AG10803 (cell line): ENCODE measurements at regions not wholly inside any gene's neighbourhood (a gene's known extent, or its start where the extent isn't known, plus 50 kb on each side); places are given as distances from the start of the nearest gene placed in this dataset.

Experiments
- DNase-seq: peaks from one replicate; pipeline ENCODE4 v3.0.0; 2010; ENCODE audit warnings: low read depth
- H3K4me3 ChIP-seq: 2 replicates; pipeline ENCODE4 v1.5.1; 2011; ENCODE audit warnings: mild to moderate bottlenecking, low read length, control low read depth
- CTCF ChIP-seq: conservative IDR thresholded peaks from 2 replicates; pipeline ENCODE4 v1.5.1; 2011; ENCODE audit warnings: mild to moderate bottlenecking, low read length, control low read depth, inconsistent platforms

- TF ChIP-seq CTCF: no peak
- DNase-seq: no peak
- no peak overlapping the region for H3K4me3 ChIP-seq
These were observed 113.7 kb downstream of the QPCT start for GRCh38 chr2:37458133-37458532.

DNA sequence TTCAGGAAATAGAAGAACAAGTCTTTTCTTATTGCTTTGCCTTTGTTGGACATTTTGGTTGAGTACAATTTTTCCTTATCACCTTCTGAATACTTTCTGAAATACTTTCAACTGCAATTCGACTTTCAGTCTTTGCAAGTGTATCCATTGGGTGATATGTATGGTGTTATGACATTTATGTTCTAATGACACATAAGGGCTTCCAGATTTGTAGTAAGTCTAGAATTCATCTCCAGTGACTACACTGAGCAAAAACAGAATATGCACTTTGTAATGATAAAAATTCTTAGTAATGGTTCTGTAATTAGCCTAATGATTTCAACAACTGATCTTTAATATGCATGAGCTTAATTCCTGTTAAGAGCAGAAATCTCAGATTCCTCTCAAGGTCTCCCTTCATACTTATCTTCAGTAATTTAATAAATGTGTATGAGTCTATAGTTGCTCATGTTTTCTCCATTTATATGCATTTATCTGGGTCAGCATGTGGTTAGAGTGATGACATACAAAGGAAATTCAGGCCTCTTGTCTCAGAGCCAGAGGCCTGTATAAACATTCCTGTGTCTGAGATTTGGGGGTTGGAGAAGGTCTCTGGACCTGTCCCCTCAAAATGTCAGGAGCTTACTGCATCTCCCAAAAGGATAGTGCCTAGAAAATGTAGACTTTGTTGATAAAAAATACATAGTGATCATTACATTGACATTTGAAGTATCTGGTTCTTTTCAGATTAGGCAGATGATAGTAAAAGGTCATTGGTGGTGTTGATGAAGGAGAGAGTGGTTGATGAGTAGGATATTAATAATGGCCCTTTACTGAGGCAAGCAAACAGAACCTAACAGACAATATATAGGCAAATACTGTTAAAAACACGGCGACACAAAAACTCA is 114.9 kb downstream of the QPCT start:
- no peak for TF ChIP-seq CTCF
- DNase-seq: peak; percentile 84
- no peak overlapping the region for H3K4me3 ChIP-seq

- no peak for DNase-seq
- TF ChIP-seq CTCF: no peak
- no peak overlapping the region for H3K4me3 ChIP-seq
These were observed 116.4 kb downstream of the QPCT start for GRCh38 chr2:37460896-37461229.

DNA sequence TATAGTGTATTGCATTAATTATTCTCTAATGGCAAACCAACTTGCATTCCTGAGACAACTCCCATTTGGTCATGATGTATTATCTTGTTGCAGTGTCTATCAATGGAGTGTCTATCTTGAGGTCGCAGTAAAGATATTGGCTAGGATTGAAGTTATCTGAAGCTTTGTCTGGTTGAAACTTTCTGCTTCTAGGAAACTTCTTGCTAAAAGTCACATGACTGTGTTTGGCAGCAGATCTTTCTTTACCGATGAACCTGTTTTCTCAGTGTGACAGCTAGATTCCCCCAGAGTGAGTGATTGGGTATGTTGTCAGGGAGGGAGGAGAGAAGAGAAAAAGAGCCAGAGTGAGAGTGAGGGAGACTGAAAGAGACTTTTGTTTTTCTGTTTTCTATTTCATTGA is 119.6 kb downstream of the QPCT start:
- no peak for TF ChIP-seq CTCF
- no peak overlapping the region for H3K4me3 ChIP-seq
- no peak for DNase-seq

- peak; percentile 61 for DNase-seq
- TF ChIP-seq CTCF: no peak
- H3K4me3 ChIP-seq: no peak overlapping the region
These were observed 122.2 kb downstream of the QPCT start for GRCh38 chr2:37466533-37467222.

DNA sequence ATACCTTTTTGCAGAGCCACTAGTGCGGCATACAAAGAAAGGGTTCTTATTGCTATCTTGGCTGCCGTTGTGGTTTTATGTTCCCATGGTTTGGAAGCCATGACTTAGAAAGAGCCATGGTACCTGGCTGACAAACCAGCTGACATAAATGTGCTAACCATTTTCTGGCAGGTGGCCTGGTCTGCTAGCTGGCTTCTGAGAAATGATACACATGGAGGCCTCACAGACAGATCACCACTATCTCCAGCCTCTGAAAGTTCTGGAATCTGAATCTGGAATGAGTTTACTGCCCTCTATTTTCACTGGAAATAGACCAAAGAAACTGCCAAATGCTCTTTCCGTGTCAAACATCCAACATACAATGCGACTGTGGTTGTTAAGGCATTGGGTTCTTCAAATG is 123.7 kb downstream of the QPCT start:
- TF ChIP-seq CTCF: no peak
- H3K4me3 ChIP-seq: no peak overlapping the region
- peak; percentile 72 for DNase-seq

- TF ChIP-seq CTCF: no peak
- no peak for DNase-seq
These were observed 124.7 kb downstream of the QPCT start for GRCh38 chr2:37469126-37469525.

More at GRCh38 chr2:37469126-37469525, 124.7 kb downstream of the QPCT start:
- H3K4me3 ChIP-seq: no peak overlapping the region
